ENCODE measurements at regions not wholly inside any gene's neighbourhood (a gene's known extent, or its start where the extent isn't known, plus 50 kb on each side); places are given as distances from the start of the nearest gene placed in this dataset.
"Not testable (repeated sequence)": the region's sequence is repeated elsewhere in the genome, so short reads cannot be mapped to it uniquely, and the experiment has no call there.

DNA sequence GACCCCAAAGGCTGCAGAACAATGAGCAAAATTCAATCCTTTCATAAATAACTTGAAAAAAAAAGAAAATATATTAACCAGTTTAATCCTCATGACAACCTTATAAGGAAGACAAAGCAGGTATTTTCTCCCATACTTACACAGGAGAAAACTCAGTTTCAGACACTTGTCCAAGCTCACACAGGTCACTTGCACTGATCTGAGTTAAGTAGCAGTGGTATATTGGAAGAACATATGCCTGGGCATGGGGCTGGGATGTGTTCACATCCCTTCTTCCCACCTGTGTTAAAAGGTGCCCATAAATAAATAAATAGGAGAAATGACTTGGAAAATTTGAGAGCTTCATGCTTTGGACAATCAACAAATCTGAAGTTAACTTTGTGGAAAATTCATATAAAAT is 63.5 kb upstream of the SELENOP start:
- peaks cover 7 to 72% (median 10%) of the 10 kb centered on the region in 3 donors for H3K4me1 ChIP-seq (ENCODE audit: control insufficient read depth in 3 of 3, insufficient read depth in 2 of 3, low read depth in 1 of 3, low read length in 2 of 3)
- FAIRE-seq = no peak
- no peaks in the 10 kb centered on the region for H3K27me3 ChIP-seq (ENCODE audit: control insufficient read depth in 3 of 3, insufficient read depth in 3 of 3, low read length in 3 of 3)
- no peak for DNase-seq
- no peak overlapping the region for H3K4me3 ChIP-seq (ENCODE audit: low read depth in 1 of 3, low read length in 3 of 3)
- no peaks in the 10 kb centered on the region for H3K36me3 ChIP-seq (ENCODE audit: control insufficient read depth in 3 of 3, insufficient read depth in 2 of 3, low read depth in 1 of 3, low read length in 3 of 3)
- H3K27ac ChIP-seq (ENCODE audit: low read depth in 1 of 3, low read length in 2 of 3) = peak overlapping the region in 1 of 3 donors; percentile 75
- no peaks in the 10 kb centered on the region for H3K9me3 ChIP-seq (ENCODE audit: control insufficient read depth in 2 of 2, insufficient read depth in 1 of 2, low read depth in 1 of 2, low read length in 1 of 2)

- Histone ChIP-seq H3K9me3 (ENCODE audit: control insufficient read depth in 2 of 2, insufficient read depth in 1 of 2, low read depth in 1 of 2, low read length in 1 of 2) (no peaks in the 10 kb centered on the region), H3K4me3 (ENCODE audit: low read depth in 1 of 3, low read length in 3 of 3) (no peak overlapping the region), H3K27ac (ENCODE audit: low read depth in 1 of 3, low read length in 2 of 3) (peak overlapping the region in 1 of 3 donors; percentile 75), H3K4me1 (ENCODE audit: control insufficient read depth in 3 of 3, insufficient read depth in 2 of 3, low read depth in 1 of 3, low read length in 2 of 3) (peaks cover 7 to 72% (median 10%) of the 10 kb centered on the region in 3 donors), H3K27me3 (ENCODE audit: control insufficient read depth in 3 of 3, insufficient read depth in 3 of 3, low read length in 3 of 3) (no peaks in the 10 kb centered on the region), H3K36me3 (ENCODE audit: control insufficient read depth in 3 of 3, insufficient read depth in 2 of 3, low read depth in 1 of 3, low read length in 3 of 3) (no peaks in the 10 kb centered on the region)
- DNase-seq (peak; percentile 76 to 86), FAIRE-seq (no peak)
- 25 to 57% (median 41%) methylated on average over 2 of the region's 2 CpGs for WGBS, 3 donors
Measured at GRCh38 chr5:42874621-42875198, 63.0 kb upstream of the SELENOP start.

DNA sequence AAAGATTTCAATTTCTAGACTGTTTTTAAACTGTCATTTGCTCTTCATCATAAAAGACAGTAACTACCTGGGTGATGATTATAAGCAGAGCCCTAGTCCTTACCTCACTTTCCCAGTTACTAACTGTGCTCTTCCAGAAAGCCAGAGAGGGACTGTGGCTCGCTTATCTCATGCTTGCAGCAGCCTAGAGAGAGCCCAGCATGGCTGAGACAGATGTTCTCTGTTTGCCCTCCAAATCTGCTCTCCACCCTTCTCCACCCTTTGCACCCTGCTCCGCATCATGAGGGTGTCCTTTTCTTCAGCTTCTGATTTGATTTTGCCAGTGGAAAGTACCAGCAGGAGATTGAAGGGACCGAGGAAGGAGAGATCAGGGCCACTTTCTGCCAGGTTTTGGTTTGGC is 61.2 kb upstream of the SELENOP start:
- H3K36me3 ChIP-seq (ENCODE audit: control insufficient read depth in 3 of 3, insufficient read depth in 2 of 3, low read depth in 1 of 3, low read length in 3 of 3) = no peaks in the 10 kb centered on the region
- FAIRE-seq = no peak
- H3K27ac ChIP-seq (ENCODE audit: low read depth in 1 of 3, low read length in 2 of 3) = no peak overlapping the region
- no peak overlapping the region for H3K4me3 ChIP-seq (ENCODE audit: low read depth in 1 of 3, low read length in 3 of 3)
- no peaks in the 10 kb centered on the region for H3K9me3 ChIP-seq (ENCODE audit: control insufficient read depth in 2 of 2, insufficient read depth in 1 of 2, low read depth in 1 of 2, low read length in 1 of 2)
- no peak for DNase-seq
- WGBS, 3 donors = 48 to 70% (median 56%) methylated on average over 3 of the region's 3 CpGs
- H3K4me1 ChIP-seq (ENCODE audit: control insufficient read depth in 3 of 3, insufficient read depth in 2 of 3, low read depth in 1 of 3, low read length in 2 of 3) = peaks cover 5 to 53% (median 7%) of the 10 kb centered on the region in 3 donors
- H3K27me3 ChIP-seq (ENCODE audit: control insufficient read depth in 3 of 3, insufficient read depth in 3 of 3, low read length in 3 of 3) = no peaks in the 10 kb centered on the region

DNA sequence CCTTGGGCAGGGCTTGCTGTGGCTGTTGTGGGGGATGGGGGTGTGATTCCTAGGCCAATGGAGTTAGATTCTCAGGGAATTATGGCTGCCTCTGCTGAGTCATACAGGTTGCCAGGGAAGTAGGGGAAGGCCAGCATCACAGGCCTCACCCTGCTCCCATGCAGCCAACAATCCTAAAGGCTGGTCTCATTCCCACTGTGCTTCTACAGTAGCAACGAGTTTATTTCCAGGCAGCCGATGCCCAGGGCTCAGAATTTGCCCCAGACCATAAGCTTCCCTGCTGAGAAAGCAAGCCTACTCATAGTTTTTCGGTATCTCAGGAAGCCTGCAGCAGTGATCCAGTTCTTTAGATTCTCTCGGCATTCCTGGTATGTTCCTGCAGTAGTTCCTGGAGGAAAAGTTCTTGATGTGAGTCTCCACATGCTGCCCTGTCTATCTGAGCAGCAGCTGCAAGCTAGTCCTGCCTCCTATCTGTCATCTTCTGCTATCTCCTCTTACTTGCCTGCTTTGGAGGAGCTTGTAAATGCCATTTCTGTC is 59.3 kb upstream of the SELENOP start:
- 80 to 85% (median 83%) methylated on average over 4 of the region's 4 CpGs for WGBS, 3 donors

GRCh38 chr5:42868417-42868816 is 56.7 kb upstream of the SELENOP start:
- H3K4me3 ChIP-seq (ENCODE audit: low read depth in 1 of 3, low read length in 3 of 3); H3K27me3 ChIP-seq (ENCODE audit: control insufficient read depth in 3 of 3, insufficient read depth in 3 of 3, low read length in 3 of 3); H3K36me3 ChIP-seq (ENCODE audit: control insufficient read depth in 3 of 3, insufficient read depth in 2 of 3, low read depth in 1 of 3, low read length in 3 of 3); H3K27ac ChIP-seq (ENCODE audit: low read depth in 1 of 3, low read length in 2 of 3); DNase-seq; H3K9me3 ChIP-seq (ENCODE audit: control insufficient read depth in 2 of 2, insufficient read depth in 1 of 2, low read depth in 1 of 2, low read length in 1 of 2); FAIRE-seq: not testable (repeated sequence)
- 74 to 85% (median 82%) methylated on average over 5 of the region's 5 CpGs for WGBS, 3 donors
- H3K4me1 ChIP-seq (ENCODE audit: control insufficient read depth in 3 of 3, insufficient read depth in 2 of 3, low read depth in 1 of 3, low read length in 2 of 3) = peaks cover 0 to 13% (median 0%) of the 10 kb centered on the region in 3 donors

More for the DNA sequence above, 59.3 kb upstream of the SELENOP start:
- no peak overlapping the region for H3K4me3 ChIP-seq (ENCODE audit: low read depth in 1 of 3, low read length in 3 of 3)
- no peaks in the 10 kb centered on the region for H3K27me3 ChIP-seq (ENCODE audit: control insufficient read depth in 3 of 3, insufficient read depth in 3 of 3, low read length in 3 of 3)
- H3K27ac ChIP-seq (ENCODE audit: low read depth in 1 of 3, low read length in 2 of 3) = no peak overlapping the region
- FAIRE-seq = no peak
- H3K9me3 ChIP-seq (ENCODE audit: control insufficient read depth in 2 of 2, insufficient read depth in 1 of 2, low read depth in 1 of 2, low read length in 1 of 2) = no peaks in the 10 kb centered on the region
- peaks cover 4 to 34% (median 4%) of the 10 kb centered on the region in 3 donors for H3K4me1 ChIP-seq (ENCODE audit: control insufficient read depth in 3 of 3, insufficient read depth in 2 of 3, low read depth in 1 of 3, low read length in 2 of 3)
- DNase-seq = no peak
- no peaks in the 10 kb centered on the region for H3K36me3 ChIP-seq (ENCODE audit: control insufficient read depth in 3 of 3, insufficient read depth in 2 of 3, low read depth in 1 of 3, low read length in 3 of 3)

- H3K4me3 ChIP-seq (ENCODE audit: low read depth in 1 of 3, low read length in 3 of 3); FAIRE-seq; H3K4me1 ChIP-seq (ENCODE audit: control insufficient read depth in 3 of 3, insufficient read depth in 2 of 3, low read depth in 1 of 3, low read length in 2 of 3); H3K27ac ChIP-seq (ENCODE audit: low read depth in 1 of 3, low read length in 2 of 3); H3K9me3 ChIP-seq (ENCODE audit: control insufficient read depth in 2 of 2, insufficient read depth in 1 of 2, low read depth in 1 of 2, low read length in 1 of 2); H3K36me3 ChIP-seq (ENCODE audit: control insufficient read depth in 3 of 3, insufficient read depth in 2 of 3, low read depth in 1 of 3, low read length in 3 of 3); DNase-seq; H3K27me3 ChIP-seq (ENCODE audit: control insufficient read depth in 3 of 3, insufficient read depth in 3 of 3, low read length in 3 of 3): not testable (repeated sequence)
- 85 to 93% (median 89%) methylated on average over 3 of the region's 3 CpGs for WGBS, 3 donors
Measured at GRCh38 chr5:42864749-42865148, 53.1 kb upstream of the SELENOP start.
